Suprapubic skin (tissue), 4 donors: ENCODE measurements at regions not wholly inside any gene's neighbourhood (a gene's known extent, or its start where the extent isn't known, plus 50 kb on each side); places are given as distances from the start of the nearest gene placed in this dataset.

Experiments
- CTCF ChIP-seq, 2 donors: fragments of 200-600 bp in 1 of 2; fragments of 450-650 bp in 1 of 2; sonication (generic) in 1 of 2; IDR thresholded peaks; one replicate each; pipeline ENCODE4 v1.5.1; 2016 to 2019; ENCODE audit warnings: antibody characterized with exemption in 2 of 2, mild to moderate bottlenecking in 1 of 2, moderate library complexity in 1 of 2
- EP300 ChIP-seq: sonication (generic); formaldehyde crosslinking; IDR thresholded peaks from one replicate; pipeline ENCODE4 v1.6.1; 2017; ENCODE audit warnings: antibody characterized with exemption
- POLR2AphosphoS5 ChIP-seq, 3 donors: sonication (generic); formaldehyde crosslinking; IDR thresholded peaks; one replicate each; pipeline ENCODE4 v1.6.1; 2017; ENCODE audit warnings: antibody characterized with exemption in 3 of 3

GRCh38 chr13:112200200-112200599 lies 133.3 kb downstream of the SOX1 start:
- TF ChIP-seq CTCF (IDR thresholded peaks at IDR 0.05): no peak
- no peak for TF ChIP-seq EP300
- no peak for TF ChIP-seq POLR2AphosphoS5 (IDR thresholded peaks at IDR 0.05)
